ENCODE measurements at regions not wholly inside any gene's neighbourhood (a gene's known extent, or its start where the extent isn't known, plus 50 kb on each side); places are given as distances from the start of the nearest gene placed in this dataset.

DNA sequence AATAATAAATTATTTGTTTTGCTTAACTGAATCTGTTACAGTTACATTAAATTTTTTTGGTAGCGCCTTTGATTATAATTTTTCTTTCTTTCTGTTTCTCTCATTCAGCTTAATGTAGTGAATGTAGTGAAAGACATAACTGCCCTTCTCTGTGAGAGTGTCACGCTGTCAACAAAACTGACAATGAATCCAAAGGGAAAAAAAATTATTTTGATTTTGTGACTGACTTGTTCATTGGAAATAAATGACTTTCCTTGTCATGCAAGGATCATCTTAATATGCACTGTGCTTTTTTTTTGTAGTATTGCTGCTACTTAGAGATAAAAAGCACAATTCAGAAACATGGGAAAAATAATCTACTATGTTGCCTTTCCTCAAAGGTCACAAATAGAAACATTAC, 1196.4 kb downstream of the PCDH17 start:
- H2BK15ac ChIP-seq (ENCODE audit: low read depth, low read length): no peak overlapping the region
- H3K27me3 Mint-ChIP-seq (ENCODE audit: low read depth): no peaks in the 10 kb centered on the region
- no peak overlapping the region for H3K4ac ChIP-seq (ENCODE audit: low read depth, low read length)
- no peak overlapping the region for H3T11ph ChIP-seq (ENCODE audit: low read length)
- TF ChIP-seq, protein P1, sequence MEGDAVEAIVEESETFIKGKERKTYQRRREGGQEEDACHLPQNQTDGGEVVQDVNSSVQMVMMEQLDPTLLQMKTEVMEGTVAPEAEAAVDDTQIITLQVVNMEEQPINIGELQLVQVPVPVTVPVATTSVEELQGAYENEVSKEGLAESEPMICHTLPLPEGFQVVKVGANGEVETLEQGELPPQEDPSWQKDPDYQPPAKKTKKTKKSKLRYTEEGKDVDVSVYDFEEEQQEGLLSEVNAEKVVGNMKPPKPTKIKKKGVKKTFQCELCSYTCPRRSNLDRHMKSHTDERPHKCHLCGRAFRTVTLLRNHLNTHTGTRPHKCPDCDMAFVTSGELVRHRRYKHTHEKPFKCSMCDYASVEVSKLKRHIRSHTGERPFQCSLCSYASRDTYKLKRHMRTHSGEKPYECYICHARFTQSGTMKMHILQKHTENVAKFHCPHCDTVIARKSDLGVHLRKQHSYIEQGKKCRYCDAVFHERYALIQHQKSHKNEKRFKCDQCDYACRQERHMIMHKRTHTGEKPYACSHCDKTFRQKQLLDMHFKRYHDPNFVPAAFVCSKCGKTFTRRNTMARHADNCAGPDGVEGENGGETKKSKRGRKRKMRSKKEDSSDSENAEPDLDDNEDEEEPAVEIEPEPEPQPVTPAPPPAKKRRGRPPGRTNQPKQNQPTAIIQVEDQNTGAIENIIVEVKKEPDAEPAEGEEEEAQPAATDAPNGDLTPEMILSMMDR (conservative IDR thresholded peaks at IDR 0.05): no peak
- H3K9me3 Mint-ChIP-seq: peaks cover 3 to 10% of the 10 kb centered on the region in 2 experiments; a peak in 4 of 5 replicates
- H3K27ac Mint-ChIP-seq: no peak overlapping the region
- H3K27me3 ChIP-seq (ENCODE audit: insufficient read depth, low read length): no peaks in the 10 kb centered on the region
- H3K56ac ChIP-seq (ENCODE audit: insufficient read length, low read depth, low read length): no peak overlapping the region
- no peaks in the 10 kb centered on the region for H3K23me2 ChIP-seq (ENCODE audit: insufficient read length, low read depth, low read length, poor library complexity, severe bottlenecking)
- no peak overlapping the region for H2BK5ac ChIP-seq (ENCODE audit: insufficient read length, low read length)
- H2AFZ ChIP-seq (ENCODE audit: low read length): no peak overlapping the region
- H3K14ac ChIP-seq (ENCODE audit: insufficient read depth, low read length): no peak overlapping the region
- peaks cover under 1 to 4% (median 4%) of the 10 kb centered on the region in 3 experiments; a peak in 4 of 7 replicates for H3K36me3 Mint-ChIP-seq (ENCODE audit: insufficient read depth in 1 of 3, low read depth in 3 of 3)
- no peaks in the 10 kb centered on the region for H4K20me1 ChIP-seq (ENCODE audit: control insufficient read depth, insufficient read depth, insufficient read length)
- no peak overlapping the region for H3K9ac ChIP-seq (ENCODE audit: extremely low read depth, insufficient read length, low read length)
- no peak overlapping the region for H3K18ac ChIP-seq (ENCODE audit: insufficient read length, low read depth, low read length)
- no peak overlapping the region for H2BK12ac ChIP-seq (ENCODE audit: insufficient read length, low read depth, low read length)
- no CpG with 5 or more reads among the region's 2 CpGs for WGBS (ENCODE audit: extremely low coverage, insufficient read length, low lambda C conversion rate)
- no peak overlapping the region for H4K8ac ChIP-seq (replicated peaks; ENCODE audit: insufficient read length, low read depth, low read length)
- no peaks in the 10 kb centered on the region for H3K79me2 ChIP-seq (ENCODE audit: insufficient read depth, low read length)
- no peak for DNase-seq
- H3K79me1 ChIP-seq (ENCODE audit: insufficient read depth, low read depth, low read length, poor library complexity, severe bottlenecking): no peaks in the 10 kb centered on the region
- no peak overlapping the region for H2BK20ac ChIP-seq (ENCODE audit: low read depth, low read length, poor library complexity, severe bottlenecking)
- H3K23ac ChIP-seq (ENCODE audit: insufficient read length, low read depth, low read length): no peak overlapping the region
- H2AK5ac ChIP-seq (ENCODE audit: insufficient read length, low read length): no peak overlapping the region
- H3K4me2 ChIP-seq (ENCODE audit: insufficient read depth, insufficient read length, low read length): no peak overlapping the region
- H3K4me3 Mint-ChIP-seq: no peak overlapping the region
- H4K91ac ChIP-seq (ENCODE audit: insufficient read length, low read depth, low read length): no peak overlapping the region
- H3K27ac ChIP-seq (ENCODE audit: insufficient read length, low read depth, low read length): no peak overlapping the region
- H3K9me3 ChIP-seq (ENCODE audit: control insufficient read depth, low read depth, low read length): no peaks in the 10 kb centered on the region
- H4K5ac ChIP-seq (ENCODE audit: insufficient read length, low read depth, low read length): no peak overlapping the region
- no peaks in the 10 kb centered on the region for H3K4me1 ChIP-seq (ENCODE audit: insufficient read depth, low read length)
- H2BK120ac ChIP-seq (ENCODE audit: low read depth, low read length, poor library complexity, severe bottlenecking): no peak overlapping the region
- H3K4me1 Mint-ChIP-seq: no peaks in the 10 kb centered on the region
